GM12874 (cell line): ENCODE measurements at regions not wholly inside any gene's neighbourhood (a gene's known extent, or its start where the extent isn't known, plus 50 kb on each side); places are given as distances from the start of the nearest gene placed in this dataset.

Source experiments
- TF ChIP-seq, protein P1 (sequence below): IDR thresholded peaks from 2 replicates; pipeline ENCODE4 v1.5.1; 2011; ENCODE audit warnings: low read depth, mild to moderate bottlenecking, control low read depth, low read length, moderate library complexity; ENCODE audit not compliant: insufficient read depth

DNA sequence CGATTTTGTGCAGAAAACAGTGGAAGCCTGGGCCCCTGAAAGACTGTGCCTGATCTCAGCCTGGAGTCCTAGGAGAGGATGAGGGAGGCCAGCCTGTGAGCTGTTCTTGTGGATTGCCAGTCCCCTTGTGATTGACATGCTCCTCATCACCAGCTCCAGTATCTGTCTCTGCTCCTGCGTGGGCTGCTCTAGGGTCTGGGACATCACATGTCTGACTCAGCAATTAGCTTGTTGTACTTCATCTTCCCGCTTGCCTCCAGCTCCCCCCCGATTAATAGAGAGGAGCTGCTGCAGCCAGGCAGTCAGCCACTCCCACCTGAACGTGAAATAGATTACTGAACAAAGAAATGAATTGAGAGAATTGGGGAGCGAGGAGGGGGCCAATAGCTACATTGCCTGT, 99.6 kb upstream of the TBX20 start:
- TF ChIP-seq, protein P1, sequence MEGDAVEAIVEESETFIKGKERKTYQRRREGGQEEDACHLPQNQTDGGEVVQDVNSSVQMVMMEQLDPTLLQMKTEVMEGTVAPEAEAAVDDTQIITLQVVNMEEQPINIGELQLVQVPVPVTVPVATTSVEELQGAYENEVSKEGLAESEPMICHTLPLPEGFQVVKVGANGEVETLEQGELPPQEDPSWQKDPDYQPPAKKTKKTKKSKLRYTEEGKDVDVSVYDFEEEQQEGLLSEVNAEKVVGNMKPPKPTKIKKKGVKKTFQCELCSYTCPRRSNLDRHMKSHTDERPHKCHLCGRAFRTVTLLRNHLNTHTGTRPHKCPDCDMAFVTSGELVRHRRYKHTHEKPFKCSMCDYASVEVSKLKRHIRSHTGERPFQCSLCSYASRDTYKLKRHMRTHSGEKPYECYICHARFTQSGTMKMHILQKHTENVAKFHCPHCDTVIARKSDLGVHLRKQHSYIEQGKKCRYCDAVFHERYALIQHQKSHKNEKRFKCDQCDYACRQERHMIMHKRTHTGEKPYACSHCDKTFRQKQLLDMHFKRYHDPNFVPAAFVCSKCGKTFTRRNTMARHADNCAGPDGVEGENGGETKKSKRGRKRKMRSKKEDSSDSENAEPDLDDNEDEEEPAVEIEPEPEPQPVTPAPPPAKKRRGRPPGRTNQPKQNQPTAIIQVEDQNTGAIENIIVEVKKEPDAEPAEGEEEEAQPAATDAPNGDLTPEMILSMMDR = no peak

DNA sequence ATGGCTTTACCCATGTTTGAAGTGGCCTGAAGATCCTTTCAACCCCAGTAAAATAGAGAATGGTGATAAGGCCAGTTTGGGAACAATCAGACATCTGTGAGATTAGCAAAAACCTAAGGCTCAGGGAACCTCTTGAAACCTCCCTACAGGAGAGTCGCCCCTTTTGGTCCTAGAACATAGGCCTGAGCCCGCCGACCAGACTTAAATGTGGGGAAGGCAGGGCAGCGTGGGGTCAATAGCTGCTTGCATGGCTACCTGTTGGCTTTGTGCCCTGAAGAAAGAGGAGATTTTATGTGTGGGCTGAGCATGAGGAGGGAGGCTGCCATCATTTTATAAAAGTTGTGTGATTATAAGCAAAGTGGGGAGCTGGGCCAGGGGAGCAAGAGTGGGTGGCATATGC, 97.6 kb upstream of the TBX20 start:
- TF ChIP-seq, protein P1 = no peak

DNA sequence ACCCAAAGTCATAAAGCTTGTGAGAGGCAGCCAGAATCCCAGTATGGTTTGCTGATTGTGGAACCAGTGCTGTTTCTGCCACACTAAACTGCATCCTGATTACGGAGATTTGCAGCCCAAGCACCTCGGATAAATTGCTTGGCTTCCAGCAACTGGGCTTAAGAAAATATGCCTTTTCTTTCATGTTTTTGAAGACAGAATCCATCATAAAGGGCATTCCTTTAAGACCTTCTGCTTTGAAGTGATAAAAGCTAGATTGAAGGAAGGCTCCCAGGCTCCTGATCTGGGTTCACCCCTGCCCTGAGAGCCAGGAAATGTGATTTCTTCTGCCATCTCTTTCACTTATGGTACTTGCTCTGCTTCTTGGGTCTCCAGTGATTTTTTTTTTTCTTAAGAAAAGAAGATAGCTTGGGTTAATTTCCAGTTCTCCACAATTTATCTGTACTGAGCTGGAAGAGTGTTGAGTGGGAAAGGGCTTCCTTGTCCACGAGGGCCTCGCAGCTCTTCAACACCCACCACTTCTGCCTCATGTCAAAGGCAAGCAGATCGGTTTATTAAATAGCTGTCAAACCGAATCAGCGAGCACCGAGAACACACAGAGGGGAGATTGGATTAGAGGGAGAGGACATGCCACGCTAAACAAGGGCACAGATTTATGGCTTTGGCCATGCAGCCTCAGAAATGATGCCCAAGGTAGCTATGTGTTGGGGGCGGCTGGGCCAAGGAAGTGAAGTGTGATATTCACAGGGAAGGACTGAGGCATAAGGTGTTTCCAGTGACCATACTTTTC, 94.9 kb upstream of the TBX20 start:
- TF ChIP-seq, protein P1 = no peak

DNA sequence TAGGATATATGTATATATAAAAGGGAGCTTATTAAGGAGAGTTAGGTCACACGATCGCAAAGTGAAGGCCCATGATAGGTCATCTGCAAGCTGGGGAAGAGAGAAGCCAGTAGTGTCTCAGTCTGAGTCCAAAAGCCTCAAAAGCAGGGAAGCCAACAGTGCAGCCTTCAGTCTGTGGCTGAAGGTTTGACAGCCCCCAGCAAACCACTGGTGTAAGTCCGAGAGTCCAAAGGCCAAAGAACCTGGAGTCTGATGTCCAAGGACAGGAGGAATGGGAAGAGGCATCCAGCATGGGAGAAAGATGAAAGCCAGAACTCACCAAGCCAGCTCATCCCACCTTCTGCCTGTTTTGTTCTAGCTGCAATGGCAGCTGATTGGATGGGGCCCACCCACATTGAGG, 88.9 kb upstream of the TBX20 start:
- TF ChIP-seq, protein P1 = no peak

DNA sequence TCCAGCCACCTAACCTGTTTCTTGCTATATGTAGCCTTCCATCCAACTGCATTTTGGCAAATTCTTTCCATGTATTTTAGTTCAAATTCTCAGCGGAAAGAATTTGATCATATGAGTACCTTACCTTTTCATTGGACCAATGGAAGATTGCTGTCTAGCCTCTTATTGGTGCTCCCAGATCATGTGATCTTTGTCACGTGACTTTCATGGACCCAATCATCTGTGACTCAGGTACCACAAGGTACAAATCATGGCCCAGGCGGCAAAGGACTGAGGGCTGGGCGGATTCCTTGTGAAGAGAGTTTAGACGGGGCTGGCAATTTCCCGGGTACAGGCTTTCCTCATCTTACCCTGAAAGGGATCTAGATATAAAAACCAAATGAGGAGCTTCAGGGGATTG, 85.9 kb upstream of the TBX20 start:
- TF ChIP-seq, protein P1 = no peak

DNA sequence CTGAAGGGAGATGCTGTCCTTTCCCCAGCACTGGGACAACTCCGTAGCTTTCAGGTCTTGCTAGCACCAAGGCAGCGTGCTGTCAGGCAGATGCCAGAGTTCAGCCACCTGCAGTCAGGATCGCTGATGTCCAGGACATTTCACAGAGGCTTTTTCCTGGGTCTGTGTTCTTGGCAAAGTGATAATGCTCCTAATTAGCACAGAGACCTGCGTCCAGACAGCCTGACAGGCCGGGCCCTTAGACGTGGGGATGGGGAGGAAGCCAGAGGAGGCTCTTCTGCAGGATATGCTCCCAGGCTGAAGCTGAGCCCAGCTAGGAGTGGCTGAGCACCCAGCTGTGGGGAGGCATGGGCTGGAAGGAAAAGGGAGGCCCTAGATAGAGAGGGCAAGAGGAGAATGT, 82.5 kb upstream of the TBX20 start:
- TF ChIP-seq, protein P1 = no peak

DNA sequence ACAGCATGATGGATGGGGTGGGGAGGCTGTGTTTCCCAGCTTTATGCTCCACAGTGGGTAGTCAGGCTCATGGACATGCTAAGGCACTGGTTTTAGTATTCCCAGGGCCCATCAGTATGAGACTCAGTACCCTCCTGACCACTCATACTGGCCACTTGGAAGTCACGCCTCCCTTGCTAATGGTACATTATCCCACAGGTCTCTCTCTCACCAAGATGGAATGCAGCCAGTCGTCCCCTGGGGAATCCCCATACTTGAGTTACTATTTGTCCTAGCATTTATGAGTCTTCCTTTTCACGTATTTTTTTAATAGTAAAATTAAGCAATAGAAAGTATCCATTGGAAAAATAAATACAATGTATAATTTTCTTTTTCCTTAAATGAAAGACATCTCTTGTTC, 80.6 kb upstream of the TBX20 start:
- TF ChIP-seq, protein P1 = no peak

DNA sequence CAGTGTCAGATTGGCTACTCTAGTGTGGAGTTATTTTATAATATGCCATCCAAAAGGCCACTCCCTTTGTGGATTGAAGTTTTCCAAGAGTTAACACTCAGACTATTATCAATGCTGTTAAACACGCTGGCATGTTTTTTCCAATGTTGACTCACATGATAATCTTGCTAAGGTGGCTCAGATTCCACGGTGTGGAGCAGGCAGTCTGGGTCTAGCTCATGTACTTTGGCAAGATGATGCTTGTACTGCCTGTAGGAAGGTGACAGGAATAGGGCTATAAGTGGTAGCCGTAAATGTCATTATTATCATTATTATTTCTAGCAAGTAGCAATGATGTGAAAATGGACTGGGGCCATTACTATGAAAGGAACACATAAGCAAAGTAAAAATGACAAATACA, 79.4 kb upstream of the TBX20 start:
- TF ChIP-seq, protein P1 = no peak
